MCF 10A (cell line): ENCODE measurements at regions not wholly inside any gene's neighbourhood (a gene's known extent, or its start where the extent isn't known, plus 50 kb on each side); places are given as distances from the start of the nearest gene placed in this dataset.

ENCODE experiments used
- BruUV-seq: library from RNA; stranded (reverse); fragments of 400-500 nt; replicated peaks from 2 replicates; lab custom pipeline; 2021; lab: Mats Ljungman, UMichigan
- CTCF ChIA-PET: fragments of 300-600 bp; sonication (Branson Sonifier 250); formaldehyde crosslinking; extraction: SDS; loops from one replicate; lab custom pipeline; 2021; ENCODE audit warnings: antibody characterized with exemption, inconsistent platforms; lab: Yijun Ruan, JAX
- POLR2A ChIA-PET: fragments of 300-600, 350-650 bp; sonication (Branson Sonifier 250); formaldehyde crosslinking; extraction: SDS; loops from one replicate; lab custom pipeline; 2020; ENCODE audit warnings: antibody characterized with exemption, inconsistent platforms; lab: Yijun Ruan, JAX
- DNase-seq: peaks from one replicate; pipeline ENCODE4 v3.0.0-alpha.2; 2018; ENCODE audit not compliant: unreplicated experiment
- H3K27ac Mint-ChIP-seq: one replicate; pipeline ENCODE4 v1.8.0; 2022; ENCODE audit warnings: mild to moderate bottlenecking, low read depth, mixed read lengths; ENCODE audit not compliant: unreplicated experiment
- H3K27me3 Mint-ChIP-seq: one replicate; pipeline ENCODE4 v1.8.0; 2022; ENCODE audit warnings: mixed read lengths; ENCODE audit not compliant: insufficient read depth, unreplicated experiment
- H3K36me3 Mint-ChIP-seq: one replicate; pipeline ENCODE4 v1.8.0; 2022; ENCODE audit warnings: mild to moderate bottlenecking, moderate library complexity, mixed read lengths; ENCODE audit not compliant: insufficient read depth, unreplicated experiment
- H3K4me1 Mint-ChIP-seq: one replicate; pipeline ENCODE4 v1.8.0; 2022; ENCODE audit warnings: mixed read lengths; ENCODE audit not compliant: insufficient read depth, unreplicated experiment
- H3K4me3 Mint-ChIP-seq: one replicate; pipeline ENCODE4 v1.8.0; 2022; ENCODE audit warnings: mild to moderate bottlenecking, moderate library complexity, mixed read lengths; ENCODE audit not compliant: unreplicated experiment
- H3K9me3 Mint-ChIP-seq: one replicate; pipeline ENCODE4 v1.8.0; 2022; ENCODE audit warnings: mixed read lengths; ENCODE audit not compliant: unreplicated experiment
- intact Hi-C: fragments of 100-400 bp; cut with micrococcal nuclease; formaldehyde crosslinking; loops from 2 replicates; pipeline ENCODE4 v1.14.1; 2022
- TF ChIP-seq, protein P1 (sequence below): fragments of 200-600 bp; IDR thresholded peaks from one replicate; pipeline ENCODE4 v1.8.0; 2022; ENCODE audit warnings: antibody characterized with exemption, mild to moderate bottlenecking; ENCODE audit not compliant: unreplicated experiment

DNA sequence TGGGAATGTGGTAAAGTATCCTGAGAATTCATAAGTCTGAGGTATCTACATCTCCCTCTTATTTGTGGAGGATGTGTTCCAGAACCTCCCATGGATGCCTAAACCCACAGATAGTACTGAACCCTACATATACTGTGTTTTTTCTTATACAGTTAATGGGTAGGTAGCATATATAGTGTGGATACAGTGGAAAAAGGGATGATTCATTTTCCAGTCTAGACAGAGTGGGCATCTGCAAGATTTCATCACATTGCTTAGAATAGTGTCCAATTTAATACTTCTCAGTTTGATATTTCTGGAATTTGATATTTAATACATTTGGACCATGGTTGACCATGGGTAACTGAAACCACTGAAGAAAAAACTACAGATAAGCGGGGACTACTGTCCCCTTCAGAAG, 155.0 kb upstream of the ANKRD50 start:
- peaks cover 5% of the 10 kb centered on the region for H3K4me1 Mint-ChIP-seq
- H3K36me3 Mint-ChIP-seq = no peaks in the 10 kb centered on the region
- no peaks in the 10 kb centered on the region for H3K27me3 Mint-ChIP-seq
- ChIA-PET CTCF (no interaction called here), POLR2A (no interaction called here)
- H3K9me3 Mint-ChIP-seq = no peaks in the 10 kb centered on the region
- peak; percentile 18 for DNase-seq
- no TSS peak for BruUV-seq
- intact Hi-C loops = no loop called here
- no peak overlapping the region for H3K4me3 Mint-ChIP-seq
- no peak overlapping the region for H3K27ac Mint-ChIP-seq
- TF ChIP-seq, protein P1, sequence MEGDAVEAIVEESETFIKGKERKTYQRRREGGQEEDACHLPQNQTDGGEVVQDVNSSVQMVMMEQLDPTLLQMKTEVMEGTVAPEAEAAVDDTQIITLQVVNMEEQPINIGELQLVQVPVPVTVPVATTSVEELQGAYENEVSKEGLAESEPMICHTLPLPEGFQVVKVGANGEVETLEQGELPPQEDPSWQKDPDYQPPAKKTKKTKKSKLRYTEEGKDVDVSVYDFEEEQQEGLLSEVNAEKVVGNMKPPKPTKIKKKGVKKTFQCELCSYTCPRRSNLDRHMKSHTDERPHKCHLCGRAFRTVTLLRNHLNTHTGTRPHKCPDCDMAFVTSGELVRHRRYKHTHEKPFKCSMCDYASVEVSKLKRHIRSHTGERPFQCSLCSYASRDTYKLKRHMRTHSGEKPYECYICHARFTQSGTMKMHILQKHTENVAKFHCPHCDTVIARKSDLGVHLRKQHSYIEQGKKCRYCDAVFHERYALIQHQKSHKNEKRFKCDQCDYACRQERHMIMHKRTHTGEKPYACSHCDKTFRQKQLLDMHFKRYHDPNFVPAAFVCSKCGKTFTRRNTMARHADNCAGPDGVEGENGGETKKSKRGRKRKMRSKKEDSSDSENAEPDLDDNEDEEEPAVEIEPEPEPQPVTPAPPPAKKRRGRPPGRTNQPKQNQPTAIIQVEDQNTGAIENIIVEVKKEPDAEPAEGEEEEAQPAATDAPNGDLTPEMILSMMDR = no peak

- DNase-seq = no peak
- TF ChIP-seq, protein P1 = no peak
- H3K27ac Mint-ChIP-seq = no peak overlapping the region
- BruUV-seq = no TSS peak
- no peaks in the 10 kb centered on the region for H3K36me3 Mint-ChIP-seq
- H3K9me3 Mint-ChIP-seq = no peaks in the 10 kb centered on the region
- no peak overlapping the region for H3K4me3 Mint-ChIP-seq
- H3K4me1 Mint-ChIP-seq = peaks cover 5% of the 10 kb centered on the region
- ChIA-PET CTCF (interaction anchor here (0.6 to 0.9 kb wide), 2 partner anchors 12 to 60 kb away, joined by 3 to 5 read pairs; no protein-coding TSS in a partner anchor), POLR2A (no interaction called here)
- intact Hi-C loops = no loop called here
- no peaks in the 10 kb centered on the region for H3K27me3 Mint-ChIP-seq
These were observed 153.8 kb upstream of the ANKRD50 start for GRCh38 chr4:124866301-124866700.

DNA sequence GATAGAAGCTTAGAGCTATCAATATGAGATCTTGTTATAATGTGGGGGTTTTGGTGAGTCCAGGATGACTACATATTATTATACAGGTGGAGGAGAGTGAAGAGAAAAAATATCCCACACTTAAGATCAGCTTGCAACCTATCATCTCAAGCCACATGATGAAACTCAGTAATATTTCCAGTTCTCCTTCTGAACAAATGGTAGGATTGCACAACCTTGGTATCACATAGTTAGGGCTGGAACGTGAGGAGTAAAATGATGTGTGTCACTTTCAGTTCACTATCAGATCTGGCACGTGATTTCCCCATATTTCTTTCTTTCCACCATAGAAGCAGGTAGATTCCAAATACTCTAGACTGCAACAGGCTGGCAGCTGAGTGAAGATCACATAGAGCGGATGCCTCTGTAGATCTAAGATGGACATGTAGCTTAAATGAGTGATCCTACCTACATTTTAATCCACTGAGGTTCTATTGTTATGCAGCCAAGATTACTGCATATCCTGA, 150.6 kb upstream of the ANKRD50 start:
- no TSS peak for BruUV-seq
- TF ChIP-seq, protein P1 = no peak
- ChIA-PET POLR2A (interaction anchor here (1.1 kb wide), 1 partner anchor 25 kb away, joined by 3 read pairs; no protein-coding TSS in a partner anchor), CTCF (interaction anchor here (0.5 to 1.1 kb wide), 2 partner anchors 18 to 184 kb away, joined by 3 to 4 read pairs; no protein-coding TSS in a partner anchor)
- intact Hi-C loops = no loop called here
- Mint-ChIP-seq H3K36me3 (no peaks in the 10 kb centered on the region), H3K27ac (no peak overlapping the region), H3K4me3 (no peak overlapping the region), H3K4me1 (peaks cover 5% of the 10 kb centered on the region), H3K27me3 (no peaks in the 10 kb centered on the region), H3K9me3 (peaks cover 1% of the 10 kb centered on the region)
- peak; percentile 25 for DNase-seq

DNA sequence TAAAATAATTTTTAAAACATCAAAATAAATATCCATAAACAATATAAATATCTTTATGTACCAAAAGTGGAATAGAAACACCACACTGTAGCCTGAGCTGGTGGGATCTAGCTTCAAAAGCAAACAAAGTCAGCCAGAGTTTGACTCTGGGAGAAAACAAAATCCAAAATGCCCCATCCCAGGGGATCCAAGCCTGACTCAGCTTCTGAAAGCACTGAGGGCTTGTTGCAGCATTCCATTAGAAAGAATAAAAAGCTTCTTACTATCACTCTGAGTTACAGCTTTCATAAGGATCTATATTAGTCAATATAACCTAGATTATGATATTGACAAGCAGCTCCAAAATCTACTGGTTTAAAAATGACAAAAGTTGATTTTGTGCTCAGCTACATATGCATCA, 149.7 kb upstream of the ANKRD50 start:
- intact Hi-C loops = no loop called here
- CTCF ChIA-PET = interaction anchor here (1.1 kb wide), 1 partner anchor 19 kb away, joined by 4 read pairs; no protein-coding TSS in a partner anchor
- POLR2A ChIA-PET = interaction anchor here (1.1 kb wide), 1 partner anchor 26 kb away, joined by 3 read pairs; no protein-coding TSS in a partner anchor
- DNase-seq = no peak
- Mint-ChIP-seq H3K4me1 (peaks cover 5% of the 10 kb centered on the region), H3K36me3 (no peaks in the 10 kb centered on the region), H3K9me3 (peaks cover 6% of the 10 kb centered on the region), H3K4me3 (no peak overlapping the region), H3K27me3 (no peaks in the 10 kb centered on the region), H3K27ac (no peak overlapping the region)
- BruUV-seq = no TSS peak
- TF ChIP-seq, protein P1 = no peak
